CD14-positive monocyte (primary cell): ENCODE measurements at regions not wholly inside any gene's neighbourhood (a gene's known extent, or its start where the extent isn't known, plus 50 kb on each side); places are given as distances from the start of the nearest gene placed in this dataset.

ENCODE experiments used
- DNase-seq, 3 donors: peaks; one replicate each; pipeline ENCODE4 v3.0.0-alpha.2; 2011 to 2022
- H2AFZ ChIP-seq: 2 replicates; pipeline ENCODE4 v1.6.0; 2012; ENCODE audit warnings: mild to moderate bottlenecking, low read depth, low read length, inconsistent platforms; ENCODE audit not compliant: insufficient read depth, poor library complexity, severe bottlenecking
- H3K27ac ChIP-seq, 2 donors: 1 replicate in 1 of 2; 2 replicates in 1 of 2; pipeline ENCODE4 v1.5.1; 2012 to 2013; ENCODE audit warnings: low read length in 2 of 2, control low read depth in 1 of 2, inconsistent platforms in 1 of 2, low read depth in 1 of 2, mild to moderate bottlenecking in 1 of 2
- H3K27me3 ChIP-seq, 2 donors: one replicate each; pipeline versions ENCODE4 v1.6.0 to v1.6.1; 2011 to 2013; ENCODE audit warnings: low read length in 2 of 2; ENCODE audit not compliant: control insufficient read depth in 2 of 2, insufficient read depth in 2 of 2
- H3K36me3 ChIP-seq, 2 donors: replicated peaks in 1 of 2; 1 replicate in 1 of 2; 2 replicates in 1 of 2; pipeline versions ENCODE4 v1.5.1 to v1.6.1; 2012 to 2013; ENCODE audit warnings: low read length in 2 of 2, control low read depth in 1 of 2, inconsistent platforms in 1 of 2, mild to moderate bottlenecking in 1 of 2; ENCODE audit not compliant: insufficient read depth in 2 of 2, control insufficient read depth in 1 of 2
- H3K4me1 ChIP-seq, 2 donors: 1 replicate in 1 of 2; 2 replicates in 1 of 2; pipeline versions ENCODE4 v1.5.1 to v1.6.1; 2012 to 2013; ENCODE audit warnings: low read length in 2 of 2, control low read depth in 1 of 2, inconsistent platforms in 1 of 2, mild to moderate bottlenecking in 1 of 2, moderate library complexity in 1 of 2; ENCODE audit not compliant: insufficient read depth in 2 of 2, control insufficient read depth in 1 of 2
- H3K4me2 ChIP-seq: replicated peaks from 2 replicates; pipeline ENCODE3; 2012; ENCODE audit warnings: low read length, moderate library complexity, mild to moderate bottlenecking; ENCODE audit not compliant: poor library complexity, severe bottlenecking; ENCODE audit errors: extremely low read depth
- H3K4me3 ChIP-seq, 3 experiments: fragments of 200-600 bp in 1 of 3; sonication (generic) in 1 of 3; replicated peaks in 1 of 3; 1 replicate in 2 of 3; 2 replicates in 1 of 3; pipeline ENCODE4 v1.5.1; 2011 to 2013; ENCODE audit warnings: low read length in 3 of 3, mild to moderate bottlenecking in 3 of 3, control low read depth in 2 of 3, low read depth in 2 of 3, inconsistent platforms in 1 of 3, moderate library complexity in 1 of 3
- H3K79me2 ChIP-seq: 2 replicates; pipeline ENCODE4 v1.6.0; 2012; ENCODE audit warnings: mild to moderate bottlenecking, control low read depth, inconsistent platforms, low read length, moderate library complexity; ENCODE audit not compliant: insufficient read depth
- H3K9ac ChIP-seq: 2 replicates; pipeline ENCODE4 v1.6.0; 2017; ENCODE audit warnings: low read length, mild to moderate bottlenecking; ENCODE audit not compliant: insufficient read depth, poor library complexity, severe bottlenecking
- H3K9me3 ChIP-seq, 2 donors: replicated peaks in 1 of 2; 1 replicate in 1 of 2; 2 replicates in 1 of 2; pipeline versions ENCODE4 v1.5.1 to v1.6.1; 2012 to 2013; ENCODE audit warnings: low read length in 2 of 2, control low read depth in 1 of 2; ENCODE audit not compliant: control insufficient read depth in 1 of 2, insufficient read depth in 1 of 2
- H4K20me1 ChIP-seq: 2 replicates; pipeline ENCODE4 v1.6.0; 2012; ENCODE audit warnings: mild to moderate bottlenecking, low read length, control low read depth, moderate library complexity; ENCODE audit not compliant: insufficient read depth
- H3K27ac Mint-ChIP-seq, 7 donors: one replicate each; pipeline ENCODE4 v1.8.0; 2020; ENCODE audit warnings: mild to moderate bottlenecking in 7 of 7, mixed read lengths in 7 of 7, moderate library complexity in 6 of 7, inconsistent platforms in 2 of 7
- H3K27me3 Mint-ChIP-seq, 3 donors: one replicate each; pipeline ENCODE4 v1.8.0; 2021 to 2022; ENCODE audit warnings: low read depth in 3 of 3, mild to moderate bottlenecking in 3 of 3, mixed read lengths in 3 of 3, moderate library complexity in 3 of 3, inconsistent platforms in 1 of 3
- H3K36me3 Mint-ChIP-seq, 2 donors: one replicate each; pipeline ENCODE4 v1.8.0; 2020; ENCODE audit warnings: mixed read lengths in 2 of 2, inconsistent platforms in 1 of 2, mild to moderate bottlenecking in 1 of 2
- H3K4me1 Mint-ChIP-seq: one replicate; pipeline ENCODE4 v1.8.0; 2020; ENCODE audit warnings: mild to moderate bottlenecking, mixed read lengths
- H3K4me3 Mint-ChIP-seq, 2 donors: one replicate each; pipeline ENCODE4 v1.8.0; 2020; ENCODE audit warnings: mild to moderate bottlenecking in 2 of 2, mixed read lengths in 2 of 2, moderate library complexity in 1 of 2
- H3K9me3 Mint-ChIP-seq, 7 donors: one replicate each; pipeline ENCODE4 v1.8.0; 2020 to 2022; ENCODE audit warnings: mixed read lengths in 7 of 7, mild to moderate bottlenecking in 6 of 7, moderate library complexity in 6 of 7, inconsistent platforms in 2 of 7
- WGBS: methylation state at CpG from one replicate; pipeline ENCODE4 v1.1.5; 2013; ENCODE audit warnings: missing lambda C conversion rate; ENCODE audit not compliant: insufficient coverage; 5-methylcytosine and 5-hydroxymethylcytosine counted together
- intact Hi-C, 2 donors: fragments of 100-400 bp; cut with micrococcal nuclease; formaldehyde crosslinking; loops; one replicate each; pipeline versions ENCODE4 v1.15.0 to v1.15.1; 2023
- TF ChIP-seq, protein P1 (sequence below): fragments of 200-600 bp; IDR thresholded peaks from one replicate; pipeline ENCODE4 v1.8.0; 2022; ENCODE audit warnings: antibody characterized with exemption, mild to moderate bottlenecking

DNA sequence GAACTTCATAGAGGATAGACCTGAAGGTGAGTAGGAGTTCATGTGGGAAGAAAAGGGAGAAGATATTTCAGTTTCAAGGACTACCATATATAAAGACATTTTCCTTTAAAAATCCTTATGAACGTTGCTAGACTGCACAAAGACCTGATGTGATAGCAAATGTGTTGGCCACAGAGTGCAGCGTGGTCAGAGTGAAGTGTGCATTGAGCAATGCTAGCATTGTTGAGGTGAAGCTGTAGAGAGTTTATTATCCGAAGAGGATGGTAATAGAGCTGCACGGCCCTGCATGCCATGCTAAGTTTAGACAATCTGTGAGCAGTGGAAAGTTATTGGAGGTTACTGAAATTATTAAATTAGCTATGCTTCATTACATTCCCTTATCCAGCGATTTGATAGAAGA is 413.0 kb downstream of the CCDC91 start:
- Mint-ChIP-seq H3K27ac (no peak overlapping the region), H3K9me3 (peaks cover 3 to 25% (median 18%) of the 10 kb centered on the region in 7 donors), H3K36me3 (no peaks in the 10 kb centered on the region), H3K4me1 (no peaks in the 10 kb centered on the region), H3K27me3 (no peaks in the 10 kb centered on the region), H3K4me3 (no peak overlapping the region)
- Histone ChIP-seq H4K20me1 (no peaks in the 10 kb centered on the region), H3K4me2 (no peak overlapping the region), H3K27me3 (no peaks in the 10 kb centered on the region), H3K9me3 (peaks cover 9 to 18% of the 10 kb centered on the region in 2 donors), H3K9ac (no peak overlapping the region), H3K36me3 (no peaks in the 10 kb centered on the region), H3K27ac (no peak overlapping the region), H3K79me2 (no peaks in the 10 kb centered on the region), H3K4me1 (no peaks in the 10 kb centered on the region), H3K4me3 (no peak overlapping the region), H2AFZ (no peak overlapping the region)
- no CpG with 5 or more reads among the region's 5 CpGs for WGBS
- DNase-seq = no peak
- intact Hi-C loops = no loop called here
- TF ChIP-seq, protein P1, sequence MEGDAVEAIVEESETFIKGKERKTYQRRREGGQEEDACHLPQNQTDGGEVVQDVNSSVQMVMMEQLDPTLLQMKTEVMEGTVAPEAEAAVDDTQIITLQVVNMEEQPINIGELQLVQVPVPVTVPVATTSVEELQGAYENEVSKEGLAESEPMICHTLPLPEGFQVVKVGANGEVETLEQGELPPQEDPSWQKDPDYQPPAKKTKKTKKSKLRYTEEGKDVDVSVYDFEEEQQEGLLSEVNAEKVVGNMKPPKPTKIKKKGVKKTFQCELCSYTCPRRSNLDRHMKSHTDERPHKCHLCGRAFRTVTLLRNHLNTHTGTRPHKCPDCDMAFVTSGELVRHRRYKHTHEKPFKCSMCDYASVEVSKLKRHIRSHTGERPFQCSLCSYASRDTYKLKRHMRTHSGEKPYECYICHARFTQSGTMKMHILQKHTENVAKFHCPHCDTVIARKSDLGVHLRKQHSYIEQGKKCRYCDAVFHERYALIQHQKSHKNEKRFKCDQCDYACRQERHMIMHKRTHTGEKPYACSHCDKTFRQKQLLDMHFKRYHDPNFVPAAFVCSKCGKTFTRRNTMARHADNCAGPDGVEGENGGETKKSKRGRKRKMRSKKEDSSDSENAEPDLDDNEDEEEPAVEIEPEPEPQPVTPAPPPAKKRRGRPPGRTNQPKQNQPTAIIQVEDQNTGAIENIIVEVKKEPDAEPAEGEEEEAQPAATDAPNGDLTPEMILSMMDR = no peak

DNA sequence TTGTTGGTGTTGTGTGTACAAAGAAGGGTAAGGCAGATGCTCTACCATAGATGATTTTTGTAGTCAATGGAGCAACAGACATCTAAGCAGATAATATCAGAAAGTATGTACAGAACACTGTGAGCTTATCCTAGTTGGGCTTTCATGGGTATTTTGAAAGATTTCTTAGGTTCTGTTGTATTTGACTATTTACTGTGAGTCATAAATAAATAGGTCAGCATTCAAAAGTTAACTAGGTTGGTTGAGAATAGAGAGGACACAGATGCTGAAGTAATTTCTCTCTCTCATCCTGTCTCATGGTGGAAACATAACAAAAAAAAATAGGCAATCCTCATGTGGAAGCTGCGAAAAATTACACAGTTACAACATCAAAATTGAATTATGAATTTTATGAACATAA is 413.5 kb downstream of the CCDC91 start:
- WGBS = no CpG with 5 or more reads among the region's 1 CpG
- Mint-ChIP-seq H3K27ac (no peak overlapping the region), H3K4me1 (no peaks in the 10 kb centered on the region), H3K27me3 (no peaks in the 10 kb centered on the region), H3K4me3 (no peak overlapping the region), H3K36me3 (no peaks in the 10 kb centered on the region), H3K9me3 (peaks cover 3 to 28% (median 23%) of the 10 kb centered on the region in 7 donors)
- Histone ChIP-seq H4K20me1 (no peaks in the 10 kb centered on the region), H3K4me2 (no peak overlapping the region), H3K79me2 (no peaks in the 10 kb centered on the region), H3K27ac (no peak overlapping the region), H3K27me3 (no peaks in the 10 kb centered on the region), H3K36me3 (no peaks in the 10 kb centered on the region), H3K4me1 (no peaks in the 10 kb centered on the region), H2AFZ (no peak overlapping the region), H3K9ac (no peak overlapping the region), H3K9me3 (peaks cover 10 to 23% of the 10 kb centered on the region in 2 donors), H3K4me3 (no peak overlapping the region)
- DNase-seq = no peak
- intact Hi-C loops = no loop called here
- TF ChIP-seq, protein P1 = no peak
